ENCODE measurements at regions not wholly inside any gene's neighbourhood (a gene's known extent, or its start where the extent isn't known, plus 50 kb on each side); places are given as distances from the start of the nearest gene placed in this dataset.

DNA sequence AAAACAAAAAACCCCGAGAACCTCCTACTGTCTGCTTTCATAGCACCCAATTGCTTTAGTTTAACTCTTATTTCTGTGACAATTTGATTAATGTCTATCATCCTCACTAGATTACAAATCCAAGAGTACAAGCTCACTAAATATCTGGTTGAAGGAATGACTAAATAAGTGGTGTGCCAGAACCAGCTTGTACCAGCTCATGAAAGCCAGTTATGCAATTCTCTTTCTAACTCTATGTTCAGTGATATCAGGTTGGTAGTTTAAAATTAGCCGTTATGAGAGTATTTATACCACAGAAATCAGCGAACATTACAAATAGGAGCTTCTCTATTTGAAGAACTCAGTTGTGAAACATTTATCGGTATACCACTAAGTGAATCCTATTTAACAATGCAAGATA lies 137.2 kb upstream of the MITF start:
- Histone ChIP-seq H3K4me3 (ENCODE audit: low read depth, low read length) (no peak overlapping the region), H3K9me3 (no peaks in the 10 kb centered on the region; the same call in 1 of the 2 replicates), H3K27me3 (replicated peaks; ENCODE audit: control insufficient read depth, insufficient read depth, low read length) (no peaks in the 10 kb centered on the region), H3K36me3 (ENCODE audit: control insufficient read depth, insufficient read depth, low read length) (no peaks in the 10 kb centered on the region), H3K4me1 (no peaks in the 10 kb centered on the region)
- Mint-ChIP-seq H3K36me3 (ENCODE audit: insufficient read depth, unreplicated experiment) (no peaks in the 10 kb centered on the region), H3K9me3 (ENCODE audit: unreplicated experiment) (peaks cover 15% of the 10 kb centered on the region), H3K4me1 (ENCODE audit: low read depth, unreplicated experiment) (no peaks in the 10 kb centered on the region), H3K27ac (ENCODE audit: unreplicated experiment) (no peak overlapping the region), H3K27me3 (ENCODE audit: insufficient read depth, unreplicated experiment) (peaks cover 14% of the 10 kb centered on the region), H3K4me3 (ENCODE audit: unreplicated experiment) (no peak overlapping the region)
- TF ChIP-seq, protein P1, sequence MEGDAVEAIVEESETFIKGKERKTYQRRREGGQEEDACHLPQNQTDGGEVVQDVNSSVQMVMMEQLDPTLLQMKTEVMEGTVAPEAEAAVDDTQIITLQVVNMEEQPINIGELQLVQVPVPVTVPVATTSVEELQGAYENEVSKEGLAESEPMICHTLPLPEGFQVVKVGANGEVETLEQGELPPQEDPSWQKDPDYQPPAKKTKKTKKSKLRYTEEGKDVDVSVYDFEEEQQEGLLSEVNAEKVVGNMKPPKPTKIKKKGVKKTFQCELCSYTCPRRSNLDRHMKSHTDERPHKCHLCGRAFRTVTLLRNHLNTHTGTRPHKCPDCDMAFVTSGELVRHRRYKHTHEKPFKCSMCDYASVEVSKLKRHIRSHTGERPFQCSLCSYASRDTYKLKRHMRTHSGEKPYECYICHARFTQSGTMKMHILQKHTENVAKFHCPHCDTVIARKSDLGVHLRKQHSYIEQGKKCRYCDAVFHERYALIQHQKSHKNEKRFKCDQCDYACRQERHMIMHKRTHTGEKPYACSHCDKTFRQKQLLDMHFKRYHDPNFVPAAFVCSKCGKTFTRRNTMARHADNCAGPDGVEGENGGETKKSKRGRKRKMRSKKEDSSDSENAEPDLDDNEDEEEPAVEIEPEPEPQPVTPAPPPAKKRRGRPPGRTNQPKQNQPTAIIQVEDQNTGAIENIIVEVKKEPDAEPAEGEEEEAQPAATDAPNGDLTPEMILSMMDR (IDR thresholded peaks at IDR 0.05; ENCODE audit: insufficient read depth in 1 of 2, low read depth in 1 of 2, low read length in 1 of 2, severe bottlenecking in 1 of 2, unreplicated experiment in 1 of 2), result no peak
- no peak for DNase-seq
- CTCF ChIA-PET, result no interaction called here
- POLR2A ChIA-PET, result no interaction called here
- intact Hi-C loops (cut with micrococcal nuclease; ENCODE audit: unreplicated experiment), result no loop called here
- no TSS peak for BruUV-seq (replicated peaks)

DNA sequence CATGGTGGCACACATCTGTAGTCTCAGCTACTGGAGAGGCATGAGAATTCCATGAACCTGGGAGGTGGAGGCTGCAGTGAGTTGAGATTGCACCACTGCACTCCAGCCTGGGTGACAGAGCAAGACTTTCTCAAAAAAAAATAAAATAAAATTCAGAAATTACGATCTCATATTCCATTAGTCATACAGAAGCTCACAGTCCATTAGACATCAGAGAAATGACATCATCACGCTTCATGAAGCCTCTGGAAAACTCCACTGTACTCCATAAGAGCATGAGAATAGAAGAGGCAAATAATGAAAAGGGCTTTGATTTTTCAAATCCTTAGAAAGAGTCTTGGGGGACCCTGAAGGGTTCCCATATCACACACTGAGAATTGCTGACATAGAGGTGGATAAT lies 145.0 kb upstream of the MITF start:
- H3K4me1 ChIP-seq, result no peaks in the 10 kb centered on the region
- TF ChIP-seq, protein P1 (IDR thresholded peaks at IDR 0.05; ENCODE audit: insufficient read depth in 1 of 2, low read depth in 1 of 2, low read length in 1 of 2, severe bottlenecking in 1 of 2, unreplicated experiment in 1 of 2), result no peak

DNA sequence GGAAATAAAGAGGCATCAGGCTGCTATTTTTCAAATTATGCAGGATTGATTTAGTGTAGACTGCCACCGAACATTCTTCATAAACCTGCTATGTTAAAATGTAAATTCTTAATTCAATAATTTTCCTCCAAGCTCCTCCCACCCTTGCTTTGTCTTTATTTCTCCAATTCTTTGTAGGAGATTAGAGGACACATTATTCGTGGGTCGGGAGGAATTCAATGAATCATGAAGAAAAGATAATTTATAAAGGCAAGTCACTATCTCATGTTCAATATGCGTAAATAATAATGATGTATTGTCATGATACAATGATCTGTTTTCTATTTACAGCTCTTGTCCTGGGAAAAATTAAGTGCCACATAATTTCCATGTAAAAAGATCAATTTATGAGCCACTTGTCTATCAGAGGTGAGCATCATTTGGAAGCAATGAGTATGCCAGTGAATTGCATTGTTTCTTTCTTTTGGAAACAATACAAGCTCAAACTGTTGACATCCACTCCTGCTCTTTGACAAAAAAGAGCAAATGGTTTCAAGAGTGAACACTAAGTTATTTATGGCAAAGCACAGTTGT lies 148.0 kb upstream of the MITF start:
- Histone ChIP-seq H3K4me3 (ENCODE audit: low read depth, low read length) (no peak overlapping the region), H3K27me3 (replicated peaks; ENCODE audit: control insufficient read depth, insufficient read depth, low read length) (no peaks in the 10 kb centered on the region), H3K4me1 (no peaks in the 10 kb centered on the region), H3K9me3 (peaks cover 7% of the 10 kb centered on the region; the same call in 1 of the 2 replicates), H3K36me3 (ENCODE audit: control insufficient read depth, insufficient read depth, low read length) (no peaks in the 10 kb centered on the region)
- CTCF ChIA-PET, result no interaction called here
- Mint-ChIP-seq H3K4me3 (ENCODE audit: unreplicated experiment) (no peak overlapping the region), H3K9me3 (ENCODE audit: unreplicated experiment) (peaks cover 13% of the 10 kb centered on the region), H3K36me3 (ENCODE audit: insufficient read depth, unreplicated experiment) (no peaks in the 10 kb centered on the region), H3K4me1 (ENCODE audit: low read depth, unreplicated experiment) (no peaks in the 10 kb centered on the region), H3K27ac (ENCODE audit: unreplicated experiment) (no peak overlapping the region), H3K27me3 (ENCODE audit: insufficient read depth, unreplicated experiment) (peaks cover 23% of the 10 kb centered on the region)
- TF ChIP-seq, protein P1 (IDR thresholded peaks at IDR 0.05; ENCODE audit: insufficient read depth in 1 of 2, low read depth in 1 of 2, low read length in 1 of 2, severe bottlenecking in 1 of 2, unreplicated experiment in 1 of 2), result no peak
- POLR2A ChIA-PET, result no interaction called here
- intact Hi-C loops (cut with micrococcal nuclease; ENCODE audit: unreplicated experiment), result no loop called here
- no peak for DNase-seq
- BruUV-seq (replicated peaks), result no TSS peak

More for the DNA sequence above, 145.0 kb upstream of the MITF start:
- H3K27me3 ChIP-seq (replicated peaks; ENCODE audit: control insufficient read depth, insufficient read depth, low read length), result no peaks in the 10 kb centered on the region
- DNase-seq, result no peak
- H3K36me3 Mint-ChIP-seq (ENCODE audit: insufficient read depth, unreplicated experiment), result no peaks in the 10 kb centered on the region
- H3K4me3 ChIP-seq (ENCODE audit: low read depth, low read length), result no peak overlapping the region
- intact Hi-C loops (cut with micrococcal nuclease; ENCODE audit: unreplicated experiment), result no loop called here
- ChIA-PET POLR2A (no interaction called here), CTCF (no interaction called here)
- H3K27me3 Mint-ChIP-seq (ENCODE audit: insufficient read depth, unreplicated experiment), result peaks cover 19% of the 10 kb centered on the region
- no peak overlapping the region for H3K27ac Mint-ChIP-seq (ENCODE audit: unreplicated experiment)
- H3K36me3 ChIP-seq (ENCODE audit: control insufficient read depth, insufficient read depth, low read length), result no peaks in the 10 kb centered on the region
- no peaks in the 10 kb centered on the region for H3K9me3 ChIP-seq
- no peaks in the 10 kb centered on the region for H3K4me1 Mint-ChIP-seq (ENCODE audit: low read depth, unreplicated experiment)
- H3K4me3 Mint-ChIP-seq (ENCODE audit: unreplicated experiment), result no peak overlapping the region
- BruUV-seq (replicated peaks), result no TSS peak
- no peaks in the 10 kb centered on the region for H3K9me3 Mint-ChIP-seq (ENCODE audit: unreplicated experiment)
